SIG-M5 treated with dmso at 0.1 percent for 504 hours (cell line): ENCODE measurements at regions not wholly inside any gene's neighbourhood (a gene's known extent, or its start where the extent isn't known, plus 50 kb on each side); places are given as distances from the start of the nearest gene placed in this dataset.
"Not testable (repeated sequence)": the region's sequence is repeated elsewhere in the genome, so short reads cannot be mapped to it uniquely, and the experiment has no call there.

Experiments
- DNase-seq: peaks from one replicate; lab custom pipeline; 2025; ENCODE audit not compliant: unreplicated experiment; lab: John Stamatoyannopoulos, UW

DNA sequence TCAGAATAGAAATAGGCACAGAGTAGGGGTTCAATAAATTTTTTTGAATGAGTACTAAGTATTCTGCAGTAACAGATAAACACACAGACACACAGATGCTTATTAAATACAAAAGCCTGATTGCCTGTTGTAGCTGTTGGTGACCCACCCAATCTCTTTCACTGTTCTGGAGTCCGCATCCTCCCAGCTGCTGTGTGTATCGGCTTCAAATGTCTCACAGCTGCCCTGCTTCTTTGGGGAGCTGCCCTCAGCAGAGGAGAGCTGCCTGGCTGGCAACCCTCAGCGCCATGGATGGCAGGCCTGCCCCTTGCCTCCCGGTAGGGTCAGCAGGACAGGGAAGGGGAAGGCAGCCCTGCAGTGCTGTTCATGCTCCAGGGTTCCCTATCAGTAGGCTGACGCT lies 50.5 kb upstream of the PRNP start:
- no peak for DNase-seq

GRCh38 chr20:4635342-4635741 lies 50.9 kb upstream of the PRNP start:
- no peak for DNase-seq

DNA sequence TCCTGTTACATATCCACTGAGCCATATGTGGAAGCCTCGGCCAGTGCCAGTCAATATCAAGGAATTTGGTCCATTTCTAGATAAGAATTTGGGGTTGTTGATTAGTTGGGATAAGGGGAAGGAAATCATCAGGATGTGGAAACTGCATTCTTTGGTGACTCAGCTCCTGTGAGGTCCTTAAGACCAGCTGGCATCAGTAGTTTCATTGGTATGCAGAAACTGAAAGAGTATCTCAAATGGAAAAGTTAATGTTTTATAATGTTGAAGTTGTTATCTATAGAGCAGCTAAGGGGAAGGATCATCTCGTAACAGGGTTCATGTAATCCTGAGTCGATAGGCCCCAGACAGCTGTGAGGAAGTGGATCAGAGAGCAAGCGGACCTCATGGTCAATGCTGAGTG lies 52.5 kb upstream of the PRNP start:
- DNase-seq = peak; percentile 29

- no peak for DNase-seq
Measured at GRCh38 chr20:4633379-4633778, 52.9 kb upstream of the PRNP start.

DNA sequence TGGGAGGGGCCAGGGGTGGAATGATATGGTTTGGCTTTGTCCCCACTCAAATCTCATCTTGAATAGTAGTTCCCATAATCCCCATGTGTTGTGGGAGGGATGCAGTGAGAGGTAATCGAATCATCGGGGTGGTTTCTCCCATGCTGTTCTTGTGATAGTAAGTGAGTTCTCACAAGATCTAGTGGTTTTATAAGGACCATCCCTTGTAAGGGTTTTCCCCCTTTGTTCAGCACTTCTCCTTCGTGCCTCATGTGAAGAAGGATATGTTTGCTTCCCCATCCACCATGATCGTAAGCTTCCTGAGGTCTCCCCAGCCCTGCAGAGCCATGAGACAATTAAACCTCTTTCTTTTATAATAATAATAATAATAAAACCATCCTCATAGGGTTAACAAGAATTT lies 53.4 kb upstream of the PRNP start:
- no peak for DNase-seq

GRCh38 chr20:4626228-4626627 lies 60.0 kb upstream of the PRNP start:
- DNase-seq = no peak

- DNase-seq = no peak
Measured at GRCh38 chr20:4625687-4626086, 60.6 kb upstream of the PRNP start.

DNA sequence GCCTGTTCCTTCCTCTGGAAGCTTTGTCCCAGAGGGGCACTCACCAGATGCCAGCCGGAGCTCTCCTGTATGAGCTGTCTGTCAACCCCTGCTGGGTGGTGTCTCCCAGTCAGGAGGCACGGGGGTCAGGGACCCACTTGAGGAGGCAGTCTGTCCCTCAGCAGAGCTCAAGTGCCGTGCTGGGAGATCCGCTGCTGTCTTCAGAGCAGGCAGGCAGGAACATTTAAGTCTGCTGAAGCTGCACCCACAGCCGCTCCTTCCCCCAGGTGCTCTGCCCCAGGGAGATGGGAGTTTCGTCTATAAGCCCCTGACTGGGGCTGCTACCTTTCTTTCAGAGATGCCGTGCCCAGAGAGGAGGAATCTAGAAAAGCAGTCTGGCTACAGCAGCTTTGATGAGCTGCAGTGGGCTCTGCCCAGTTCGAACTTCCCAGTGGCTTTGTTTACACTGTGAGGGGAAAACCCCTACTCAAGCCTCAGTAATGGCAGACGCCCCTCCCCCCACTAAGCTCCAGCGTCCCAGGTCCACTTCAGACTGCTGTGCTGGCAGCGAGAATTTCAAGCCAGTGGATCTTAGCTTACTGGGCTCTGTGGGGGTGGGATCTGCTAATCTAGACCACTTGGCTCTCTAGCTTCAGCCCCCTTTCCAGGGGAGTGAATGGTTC lies 61.5 kb upstream of the PRNP start:
- DNase-seq = not testable (repeated sequence)

GRCh38 chr20:4619144-4619543 lies 67.1 kb upstream of the PRNP start:
- not testable (repeated sequence) for DNase-seq

GRCh38 chr20:4617484-4617883 lies 68.8 kb upstream of the PRNP start:
- DNase-seq = no peak

DNA sequence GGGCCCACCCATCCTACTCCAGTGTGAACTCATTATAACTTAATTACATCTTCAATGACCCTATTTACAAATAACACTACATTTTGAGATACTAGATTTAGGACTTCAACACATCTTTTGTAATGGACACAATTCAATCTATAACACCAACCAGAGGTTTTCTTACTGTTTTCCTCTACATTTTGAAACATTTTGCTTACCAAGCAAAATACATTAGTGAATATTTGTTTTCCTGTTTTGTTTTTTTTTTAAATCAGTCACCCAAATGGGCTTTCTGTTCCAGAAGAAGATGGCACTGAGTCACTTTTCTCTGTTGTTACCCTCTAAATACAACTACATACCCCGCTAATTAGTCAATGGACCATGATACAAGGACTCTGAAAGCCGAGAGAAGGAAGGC lies 69.2 kb upstream of the PRNP start:
- no peak for DNase-seq

- no peak for DNase-seq
Measured at GRCh38 chr20:4613718-4614620, 72.3 kb upstream of the PRNP start.

DNA sequence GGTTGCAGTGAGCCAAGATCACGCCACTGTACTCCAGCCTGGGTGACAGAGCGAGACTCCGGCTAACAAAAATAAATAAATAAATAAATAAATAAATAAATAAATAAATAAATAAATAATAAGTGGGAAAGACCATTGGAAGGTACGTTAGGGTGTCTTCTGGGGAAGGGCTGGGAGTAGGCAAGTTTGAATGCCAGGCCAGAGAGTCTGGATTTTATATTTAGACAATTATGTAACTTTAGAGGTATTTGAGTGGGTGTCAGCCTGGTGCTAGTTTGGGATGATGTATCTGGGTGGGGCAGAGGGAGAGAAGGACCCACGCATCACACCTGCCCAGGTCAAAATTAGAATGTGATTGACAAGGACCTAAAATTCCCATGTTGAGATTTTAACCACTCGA lies 73.1 kb upstream of the PRNP start:
- DNase-seq = no peak

DNA sequence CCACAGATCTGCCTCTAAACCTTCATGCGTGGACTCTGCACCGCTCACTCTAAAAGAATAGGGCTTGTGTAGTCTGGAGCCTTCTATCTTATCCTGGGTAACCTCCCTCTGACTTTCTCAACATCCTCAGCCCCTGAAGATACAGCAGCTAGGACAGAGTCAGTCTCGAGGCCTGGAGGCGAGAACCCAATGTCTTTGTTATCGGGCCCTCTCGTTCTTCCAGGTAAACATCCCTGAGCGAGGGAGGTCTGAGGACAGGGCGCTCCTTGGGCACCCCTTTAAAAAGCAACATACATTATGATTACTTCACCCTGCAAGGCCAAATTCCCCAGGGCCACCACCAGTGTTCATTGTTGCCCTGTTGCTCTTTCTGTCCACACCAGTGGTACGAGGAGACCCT lies 75.4 kb upstream of the PRNP start:
- DNase-seq = no peak

DNA sequence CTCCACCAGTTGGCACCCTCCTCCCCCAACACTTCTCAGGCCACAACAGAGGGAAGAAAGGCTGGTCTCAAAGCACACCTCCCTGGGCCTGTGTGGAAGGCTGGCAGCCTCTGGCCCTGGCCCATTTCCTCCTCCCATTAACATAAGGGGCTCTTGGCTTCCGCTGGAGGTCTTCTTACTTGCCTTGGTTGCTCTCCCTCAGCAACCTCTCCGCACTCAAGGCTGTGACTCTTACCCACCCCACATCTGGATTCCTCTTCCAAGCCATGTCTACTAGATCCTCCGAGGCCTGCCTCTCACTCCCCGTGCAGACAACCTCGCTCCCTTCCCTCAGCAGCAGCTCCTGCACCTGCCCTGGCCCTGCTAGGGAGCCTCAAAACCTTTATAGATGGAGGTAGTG lies 76.7 kb upstream of the PRNP start:
- DNase-seq = no peak

DNA sequence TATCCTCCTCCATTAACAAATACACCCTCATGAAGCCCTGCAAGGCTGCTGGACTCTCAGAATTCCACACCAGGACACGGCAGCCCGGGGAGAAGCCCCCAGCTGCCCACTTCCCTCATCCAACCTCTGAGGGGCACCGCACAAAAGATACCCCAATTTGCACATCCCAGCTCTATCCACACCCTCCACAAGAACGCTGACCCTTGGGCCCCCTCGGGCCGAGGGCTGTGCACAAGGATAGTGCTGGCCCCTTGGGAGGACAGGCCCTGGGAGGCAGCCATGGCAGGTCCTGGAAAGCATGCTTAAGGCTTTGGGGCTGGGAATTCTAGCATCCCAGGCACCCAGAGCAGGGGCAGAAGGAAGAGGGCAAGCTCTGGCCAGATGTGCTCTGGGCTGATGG lies 77.4 kb upstream of the PRNP start:
- no peak for DNase-seq

DNA sequence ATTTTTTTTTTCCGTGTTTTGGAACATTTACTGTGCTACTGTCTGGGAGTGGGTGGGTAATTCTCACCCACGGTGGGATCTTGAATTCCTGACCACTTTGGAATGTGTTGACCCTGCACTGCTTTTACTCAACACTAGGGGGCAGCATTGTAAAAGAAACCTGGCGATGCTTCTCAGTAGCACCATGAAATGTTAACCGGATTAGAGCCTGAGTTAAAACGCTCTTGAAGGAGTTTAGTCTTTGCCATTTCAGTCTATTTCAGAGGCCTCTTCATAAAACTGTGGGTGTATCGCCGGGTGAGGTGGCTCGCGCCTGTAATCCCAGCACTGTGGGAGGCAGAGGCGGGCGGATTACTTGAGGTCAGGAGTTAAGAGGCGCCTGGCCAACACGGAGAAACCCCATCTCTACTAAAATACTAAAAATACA lies 79.0 kb upstream of the PRNP start:
- peak; percentile 70 for DNase-seq

- DNase-seq = no peak
Measured at GRCh38 chr20:4606051-4606450, 80.2 kb upstream of the PRNP start.

- no peak for DNase-seq
Measured at GRCh38 chr20:4605166-4605565, 81.1 kb upstream of the PRNP start.

GRCh38 chr20:4604580-4604979 lies 81.7 kb upstream of the PRNP start:
- DNase-seq = no peak

- no peak for DNase-seq
Measured at GRCh38 chr20:4603724-4604123, 82.5 kb upstream of the PRNP start.

GRCh38 chr20:4602297-4602631 lies 84.0 kb upstream of the PRNP start:
- no peak for DNase-seq
